ENCODE measurements at regions not wholly inside any gene's neighbourhood (a gene's known extent, or its start where the extent isn't known, plus 50 kb on each side); places are given as distances from the start of the nearest gene placed in this dataset.

DNA sequence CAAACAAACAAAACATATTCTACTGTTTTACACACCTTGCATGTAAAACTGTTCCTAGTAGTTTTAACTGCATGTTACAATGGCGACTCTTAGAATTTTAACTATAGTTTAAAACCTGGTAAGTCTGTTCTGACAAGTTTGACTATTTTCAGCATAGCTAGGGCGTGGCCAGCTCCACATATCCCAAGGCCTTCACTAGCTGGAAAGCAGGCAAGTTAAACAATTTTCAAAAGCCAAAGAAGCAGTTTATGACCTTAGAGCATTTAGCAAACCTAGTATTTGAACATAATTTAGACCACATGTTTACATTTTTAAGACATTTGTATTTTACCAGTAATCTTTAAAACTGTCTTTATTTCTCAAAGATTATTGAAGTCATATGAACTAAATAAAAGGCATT, 402.8 kb upstream of the SYT4 start:
- TF ChIP-seq, protein P1, sequence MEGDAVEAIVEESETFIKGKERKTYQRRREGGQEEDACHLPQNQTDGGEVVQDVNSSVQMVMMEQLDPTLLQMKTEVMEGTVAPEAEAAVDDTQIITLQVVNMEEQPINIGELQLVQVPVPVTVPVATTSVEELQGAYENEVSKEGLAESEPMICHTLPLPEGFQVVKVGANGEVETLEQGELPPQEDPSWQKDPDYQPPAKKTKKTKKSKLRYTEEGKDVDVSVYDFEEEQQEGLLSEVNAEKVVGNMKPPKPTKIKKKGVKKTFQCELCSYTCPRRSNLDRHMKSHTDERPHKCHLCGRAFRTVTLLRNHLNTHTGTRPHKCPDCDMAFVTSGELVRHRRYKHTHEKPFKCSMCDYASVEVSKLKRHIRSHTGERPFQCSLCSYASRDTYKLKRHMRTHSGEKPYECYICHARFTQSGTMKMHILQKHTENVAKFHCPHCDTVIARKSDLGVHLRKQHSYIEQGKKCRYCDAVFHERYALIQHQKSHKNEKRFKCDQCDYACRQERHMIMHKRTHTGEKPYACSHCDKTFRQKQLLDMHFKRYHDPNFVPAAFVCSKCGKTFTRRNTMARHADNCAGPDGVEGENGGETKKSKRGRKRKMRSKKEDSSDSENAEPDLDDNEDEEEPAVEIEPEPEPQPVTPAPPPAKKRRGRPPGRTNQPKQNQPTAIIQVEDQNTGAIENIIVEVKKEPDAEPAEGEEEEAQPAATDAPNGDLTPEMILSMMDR (IDR thresholded peaks at IDR 0.05): no peak
- no peak for TF ChIP-seq POLR2A (IDR thresholded peaks at IDR 0.05)
